SK-MEL-5 (cell line): ENCODE measurements at regions not wholly inside any gene's neighbourhood (a gene's known extent, or its start where the extent isn't known, plus 50 kb on each side); places are given as distances from the start of the nearest gene placed in this dataset.
A peak's percentile ranks its signal among the peaks of the same experiment; 100 is the strongest.

Experiments
- DNase-seq: peaks from one replicate; pipeline ENCODE4 v3.0.0-alpha.2; 2016; ENCODE audit warnings: low read depth, low spot score
- in situ Hi-C: cut with HindIII; loops from 2 replicates; pipeline ENCODE4 v1.10.0; 2016; ENCODE audit warnings: low sequenced_read_pairs, high pct_unique_total_duplicates, low pct_unique_long_range_greater_than_20kb

GRCh38 chr2:8107150-8107549, 574.7 kb upstream of the ID2 start:
- no peak for DNase-seq
- in situ Hi-C loops: no loop called here

- DNase-seq: no peak
- in situ Hi-C loops: no loop called here
These were observed 574.1 kb upstream of the ID2 start for GRCh38 chr2:8107621-8108378.

GRCh38 chr2:8110716-8111115, 571.1 kb upstream of the ID2 start:
- in situ Hi-C loops: no loop called here
- DNase-seq: no peak

- in situ Hi-C loops: no loop called here
- no peak for DNase-seq
These were observed 570.7 kb upstream of the ID2 start for GRCh38 chr2:8111193-8111592.

- DNase-seq: no peak
- in situ Hi-C loops: no loop called here
These were observed 566.4 kb upstream of the ID2 start for GRCh38 chr2:8115456-8115855.

- DNase-seq: no peak
- in situ Hi-C loops: no loop called here
These were observed 565.9 kb upstream of the ID2 start for GRCh38 chr2:8115966-8116365.

GRCh38 chr2:8116661-8117060, 565.2 kb upstream of the ID2 start:
- no peak for DNase-seq
- in situ Hi-C loops: no loop called here

GRCh38 chr2:8118940-8119781, 562.7 kb upstream of the ID2 start:
- in situ Hi-C loops: no loop called here

GRCh38 chr2:8119782-8120505, 561.9 kb upstream of the ID2 start:
- in situ Hi-C loops: no loop called here
- no peak for DNase-seq

More at GRCh38 chr2:8118940-8119781, 562.7 kb upstream of the ID2 start:
- DNase-seq: no peak

GRCh38 chr2:8120506-8120860, 561.4 kb upstream of the ID2 start:
- DNase-seq: no peak
- in situ Hi-C loops: no loop called here

- DNase-seq: no peak
- in situ Hi-C loops: no loop called here
These were observed 560.6 kb upstream of the ID2 start for GRCh38 chr2:8121022-8121825.

- no peak for DNase-seq
- in situ Hi-C loops: no loop called here
These were observed 559.9 kb upstream of the ID2 start for GRCh38 chr2:8121826-8122513.

GRCh38 chr2:8122520-8122919, 559.3 kb upstream of the ID2 start:
- no peak for DNase-seq
- in situ Hi-C loops: no loop called here

GRCh38 chr2:8123464-8123863, 558.4 kb upstream of the ID2 start:
- in situ Hi-C loops: no loop called here
- no peak for DNase-seq

- DNase-seq: peak; percentile 56
- in situ Hi-C loops: no loop called here
These were observed 555.8 kb upstream of the ID2 start for GRCh38 chr2:8125741-8126711.

- no peak for DNase-seq
- in situ Hi-C loops: no loop called here
These were observed 555.1 kb upstream of the ID2 start for GRCh38 chr2:8126783-8127182.
